ENCODE measurements at regions not wholly inside any gene's neighbourhood (a gene's known extent, or its start where the extent isn't known, plus 50 kb on each side); places are given as distances from the start of the nearest gene placed in this dataset.

- no peak overlapping the region for H3K9ac ChIP-seq
- no peaks in the 10 kb centered on the region for H3K36me3 ChIP-seq (replicated peaks in 1 of 2; ENCODE audit: control insufficient read depth in 1 of 2, insufficient read depth in 2 of 2, low read length in 1 of 2)
- DNase-seq, result no peak
- no peaks in the 10 kb centered on the region for H3K27me3 ChIP-seq (ENCODE audit: insufficient read depth)
- no peak overlapping the region for H3K4me3 ChIP-seq (ENCODE audit: low read depth in 2 of 2, low read length in 1 of 2)
- peaks cover 0 to 4% of the 10 kb centered on the region in 2 experiments; a peak in 2 of 4 replicates for H3K4me1 ChIP-seq (ENCODE audit: control insufficient read depth in 1 of 2, insufficient read depth in 2 of 2, low read depth in 1 of 2, low read length in 1 of 2)
- CTCF ChIA-PET, result interaction anchor here (0.5 to 2.8 kb wide), 3 partner anchors 9 to 92 kb away, joined by 3 to 8 read pairs (median 4); no protein-coding TSS in a partner anchor
- H3K9me2 ChIP-seq, result no peaks in the 10 kb centered on the region
- no peak overlapping the region for H3K4me2 ChIP-seq
- POLR2A ChIA-PET, result no interaction called here
- H3K27ac ChIP-seq (ENCODE audit: low read depth in 2 of 2, low read length in 1 of 2), result no peak overlapping the region
- H3K9me3 ChIP-seq, result no peaks in the 10 kb centered on the region
- no peak for TF ChIP-seq POLR2AphosphoS5 (IDR thresholded peaks at IDR 0.05; ENCODE audit: low read depth, low read length)
- WGBS (ENCODE audit: low lambda C conversion rate), result 68% methylated on average over 7 of the region's 7 CpGs
- no peak overlapping the region for H2AFZ ChIP-seq (ENCODE audit: low read depth)
- no peaks in the 10 kb centered on the region for H4K20me1 ChIP-seq (ENCODE audit: insufficient read depth)
- H3K79me2 ChIP-seq (ENCODE audit: insufficient read depth), result no peaks in the 10 kb centered on the region
- no peaks in the 10 kb centered on the region for H3F3A ChIP-seq (replicated peaks; ENCODE audit: insufficient read depth)
These were observed 169.9 kb downstream of the SNX10 start for GRCh38 chr7:26461518-26461917.

- H3K9ac ChIP-seq, result no peak overlapping the region
- DNase-seq, result no peak
- no peaks in the 10 kb centered on the region for H3K9me3 ChIP-seq
- no peak overlapping the region for H3K4me2 ChIP-seq
- H3K27ac ChIP-seq (ENCODE audit: low read depth in 2 of 2, low read length in 1 of 2), result no peak overlapping the region
- H3K9me2 ChIP-seq, result no peaks in the 10 kb centered on the region
- no peaks in the 10 kb centered on the region for H3K79me2 ChIP-seq (ENCODE audit: insufficient read depth)
- TF ChIP-seq CHD2 (IDR thresholded peaks at IDR 0.05; ENCODE audit: low read length, partially characterized antibody) (no peak), POLR2AphosphoS5 (IDR thresholded peaks at IDR 0.05; ENCODE audit: low read depth, low read length) (no peak), NFIC (IDR thresholded peaks at IDR 0.05; ENCODE audit: borderline replicate concordance) (no peak), EP300 (IDR thresholded peaks at IDR 0.05; ENCODE audit: borderline replicate concordance in 1 of 2, low read depth in 1 of 2, low read length in 1 of 2) (no peak), RCOR1 (IDR thresholded peaks at IDR 0.05; ENCODE audit: low read length) (no peak), RFX5 (IDR thresholded peaks at IDR 0.05; ENCODE audit: low read length) (no peak), TCF12 (IDR thresholded peaks at IDR 0.05) (no peak)
- TF ChIP-seq, protein P1, sequence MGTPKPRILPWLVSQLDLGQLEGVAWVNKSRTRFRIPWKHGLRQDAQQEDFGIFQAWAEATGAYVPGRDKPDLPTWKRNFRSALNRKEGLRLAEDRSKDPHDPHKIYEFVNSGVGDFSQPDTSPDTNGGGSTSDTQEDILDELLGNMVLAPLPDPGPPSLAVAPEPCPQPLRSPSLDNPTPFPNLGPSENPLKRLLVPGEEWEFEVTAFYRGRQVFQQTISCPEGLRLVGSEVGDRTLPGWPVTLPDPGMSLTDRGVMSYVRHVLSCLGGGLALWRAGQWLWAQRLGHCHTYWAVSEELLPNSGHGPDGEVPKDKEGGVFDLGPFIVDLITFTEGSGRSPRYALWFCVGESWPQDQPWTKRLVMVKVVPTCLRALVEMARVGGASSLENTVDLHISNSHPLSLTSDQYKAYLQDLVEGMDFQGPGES (IDR thresholded peaks at IDR 0.05; ENCODE audit: low read depth, low read length), result no peak
- TF ChIP-seq, protein P2, sequence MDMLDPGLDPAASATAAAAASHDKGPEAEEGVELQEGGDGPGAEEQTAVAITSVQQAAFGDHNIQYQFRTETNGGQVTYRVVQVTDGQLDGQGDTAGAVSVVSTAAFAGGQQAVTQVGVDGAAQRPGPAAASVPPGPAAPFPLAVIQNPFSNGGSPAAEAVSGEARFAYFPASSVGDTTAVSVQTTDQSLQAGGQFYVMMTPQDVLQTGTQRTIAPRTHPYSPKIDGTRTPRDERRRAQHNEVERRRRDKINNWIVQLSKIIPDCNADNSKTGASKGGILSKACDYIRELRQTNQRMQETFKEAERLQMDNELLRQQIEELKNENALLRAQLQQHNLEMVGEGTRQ (IDR thresholded peaks at IDR 0.05; ENCODE audit: borderline replicate concordance, low read depth, low read length), result no peak
- no peaks in the 10 kb centered on the region for H3K27me3 ChIP-seq (ENCODE audit: insufficient read depth)
- H3K36me3 ChIP-seq (replicated peaks in 1 of 2; ENCODE audit: control insufficient read depth in 1 of 2, insufficient read depth in 2 of 2, low read length in 1 of 2), result no peaks in the 10 kb centered on the region
- WGBS (ENCODE audit: low lambda C conversion rate), result 31% methylated on average over 6 of the region's 6 CpGs
- H3F3A ChIP-seq (replicated peaks; ENCODE audit: insufficient read depth), result no peaks in the 10 kb centered on the region
- CTCF ChIA-PET, result no interaction called here
- no peaks in the 10 kb centered on the region for H4K20me1 ChIP-seq (ENCODE audit: insufficient read depth)
- POLR2A ChIA-PET, result no interaction called here
- H3K4me1 ChIP-seq (ENCODE audit: control insufficient read depth in 1 of 2, insufficient read depth in 2 of 2, low read depth in 1 of 2, low read length in 1 of 2), result no peaks in the 10 kb centered on the region
- no peak overlapping the region for H3K4me3 ChIP-seq (ENCODE audit: low read depth in 2 of 2, low read length in 1 of 2)
- no peak overlapping the region for H2AFZ ChIP-seq (ENCODE audit: low read depth)
These were observed 174.3 kb downstream of the SNX10 start for GRCh38 chr7:26466007-26466406.

DNA sequence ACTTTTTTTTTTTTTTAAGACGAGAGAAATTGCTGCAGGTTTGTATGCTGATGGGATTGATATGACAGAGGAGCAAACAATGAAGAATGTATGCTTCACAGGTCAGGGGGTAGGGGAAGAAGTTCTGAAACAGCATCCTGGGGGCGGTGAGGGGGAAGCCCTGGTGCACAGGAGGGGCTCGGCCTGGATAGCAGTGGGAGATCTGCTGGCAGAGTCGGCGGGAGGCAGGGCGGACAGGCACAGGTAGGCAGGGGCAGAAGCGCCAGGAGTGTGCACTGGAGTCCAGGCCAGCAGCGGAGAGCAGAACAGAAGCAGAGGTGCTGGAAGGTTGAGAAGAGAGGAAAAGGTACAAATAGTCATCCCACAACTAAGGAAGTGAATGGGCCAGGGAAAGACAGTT is 175.4 kb downstream of the SNX10 start:
- POLR2A ChIA-PET, result interaction anchor here (1.1 kb wide), 1 partner anchor 12 kb away, joined by 3 read pairs; no protein-coding TSS in a partner anchor
- Histone ChIP-seq H3K4me3 (ENCODE audit: low read depth in 2 of 2, low read length in 1 of 2) (no peak overlapping the region), H3K79me2 (ENCODE audit: insufficient read depth) (no peaks in the 10 kb centered on the region), H2AFZ (ENCODE audit: low read depth) (no peak overlapping the region), H3K27me3 (ENCODE audit: insufficient read depth) (no peaks in the 10 kb centered on the region), H3K9me3 (no peaks in the 10 kb centered on the region), H3K4me1 (ENCODE audit: control insufficient read depth in 1 of 2, insufficient read depth in 2 of 2, low read depth in 1 of 2, low read length in 1 of 2) (no peaks in the 10 kb centered on the region), H3F3A (replicated peaks; ENCODE audit: insufficient read depth) (no peaks in the 10 kb centered on the region), H3K36me3 (replicated peaks in 1 of 2; ENCODE audit: control insufficient read depth in 1 of 2, insufficient read depth in 2 of 2, low read length in 1 of 2) (no peaks in the 10 kb centered on the region), H3K9ac (no peak overlapping the region), H3K4me2 (no peak overlapping the region), H4K20me1 (ENCODE audit: insufficient read depth) (no peaks in the 10 kb centered on the region), H3K9me2 (no peaks in the 10 kb centered on the region), H3K27ac (ENCODE audit: low read depth in 2 of 2, low read length in 1 of 2) (no peak overlapping the region)
- CTCF ChIA-PET, result interaction anchor here (0.8 kb wide), 1 partner anchor 15 kb away, joined by 3 read pairs; no protein-coding TSS in a partner anchor
- WGBS (ENCODE audit: low lambda C conversion rate), result 54% methylated on average over 8 of the region's 8 CpGs
- DNase-seq, result no peak
- TF ChIP-seq TAF1 (IDR thresholded peaks at IDR 0.05; ENCODE audit: borderline replicate concordance, low read depth, low read length) (no peak), MAX (IDR thresholded peaks at IDR 0.05; ENCODE audit: low read depth) (no peak)
- TF ChIP-seq, protein P3, sequence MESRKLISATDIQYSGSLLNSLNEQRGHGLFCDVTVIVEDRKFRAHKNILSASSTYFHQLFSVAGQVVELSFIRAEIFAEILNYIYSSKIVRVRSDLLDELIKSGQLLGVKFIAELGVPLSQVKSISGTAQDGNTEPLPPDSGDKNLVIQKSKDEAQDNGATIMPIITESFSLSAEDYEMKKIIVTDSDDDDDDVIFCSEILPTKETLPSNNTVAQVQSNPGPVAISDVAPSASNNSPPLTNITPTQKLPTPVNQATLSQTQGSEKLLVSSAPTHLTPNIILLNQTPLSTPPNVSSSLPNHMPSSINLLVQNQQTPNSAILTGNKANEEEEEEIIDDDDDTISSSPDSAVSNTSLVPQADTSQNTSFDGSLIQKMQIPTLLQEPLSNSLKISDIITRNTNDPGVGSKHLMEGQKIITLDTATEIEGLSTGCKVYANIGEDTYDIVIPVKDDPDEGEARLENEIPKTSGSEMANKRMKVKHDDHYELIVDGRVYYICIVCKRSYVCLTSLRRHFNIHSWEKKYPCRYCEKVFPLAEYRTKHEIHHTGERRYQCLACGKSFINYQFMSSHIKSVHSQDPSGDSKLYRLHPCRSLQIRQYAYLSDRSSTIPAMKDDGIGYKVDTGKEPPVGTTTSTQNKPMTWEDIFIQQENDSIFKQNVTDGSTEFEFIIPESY (IDR thresholded peaks at IDR 0.05; ENCODE audit: borderline replicate concordance, low read depth), result no peak
- TF ChIP-seq, protein P4, sequence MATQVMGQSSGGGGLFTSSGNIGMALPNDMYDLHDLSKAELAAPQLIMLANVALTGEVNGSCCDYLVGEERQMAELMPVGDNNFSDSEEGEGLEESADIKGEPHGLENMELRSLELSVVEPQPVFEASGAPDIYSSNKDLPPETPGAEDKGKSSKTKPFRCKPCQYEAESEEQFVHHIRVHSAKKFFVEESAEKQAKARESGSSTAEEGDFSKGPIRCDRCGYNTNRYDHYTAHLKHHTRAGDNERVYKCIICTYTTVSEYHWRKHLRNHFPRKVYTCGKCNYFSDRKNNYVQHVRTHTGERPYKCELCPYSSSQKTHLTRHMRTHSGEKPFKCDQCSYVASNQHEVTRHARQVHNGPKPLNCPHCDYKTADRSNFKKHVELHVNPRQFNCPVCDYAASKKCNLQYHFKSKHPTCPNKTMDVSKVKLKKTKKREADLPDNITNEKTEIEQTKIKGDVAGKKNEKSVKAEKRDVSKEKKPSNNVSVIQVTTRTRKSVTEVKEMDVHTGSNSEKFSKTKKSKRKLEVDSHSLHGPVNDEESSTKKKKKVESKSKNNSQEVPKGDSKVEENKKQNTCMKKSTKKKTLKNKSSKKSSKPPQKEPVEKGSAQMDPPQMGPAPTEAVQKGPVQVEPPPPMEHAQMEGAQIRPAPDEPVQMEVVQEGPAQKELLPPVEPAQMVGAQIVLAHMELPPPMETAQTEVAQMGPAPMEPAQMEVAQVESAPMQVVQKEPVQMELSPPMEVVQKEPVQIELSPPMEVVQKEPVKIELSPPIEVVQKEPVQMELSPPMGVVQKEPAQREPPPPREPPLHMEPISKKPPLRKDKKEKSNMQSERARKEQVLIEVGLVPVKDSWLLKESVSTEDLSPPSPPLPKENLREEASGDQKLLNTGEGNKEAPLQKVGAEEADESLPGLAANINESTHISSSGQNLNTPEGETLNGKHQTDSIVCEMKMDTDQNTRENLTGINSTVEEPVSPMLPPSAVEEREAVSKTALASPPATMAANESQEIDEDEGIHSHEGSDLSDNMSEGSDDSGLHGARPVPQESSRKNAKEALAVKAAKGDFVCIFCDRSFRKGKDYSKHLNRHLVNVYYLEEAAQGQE (IDR thresholded peaks at IDR 0.05; ENCODE audit: low read depth, low read length), result no peak

Measured in SK-N-SH (cell line).